ENCODE measurements at regions not wholly inside any gene's neighbourhood (a gene's known extent, or its start where the extent isn't known, plus 50 kb on each side); places are given as distances from the start of the nearest gene placed in this dataset.

- Histone ChIP-seq H3K36me3 (no peaks in the 10 kb centered on the region), H3K4me1 (peaks cover 0 to 42% (median 3%) of the 10 kb centered on the region in 3 donors), H3K27me3 (no peaks in the 10 kb centered on the region), H3K9me3 (no peaks in the 10 kb centered on the region), H3K4me3 (no peak overlapping the region), H3K27ac (peak overlapping the region in 2 of 4 donors; percentile 26 to 35)
- ATAC-seq = no peak
- WGBS, 2 donors (ENCODE audit: low coverage in 1 of 2) = 71% methylated on average over 10 to 11 of the region's 14 CpGs
- no peak for TF ChIP-seq POLR2A (IDR thresholded peaks at IDR 0.05)
- TF ChIP-seq EP300 (IDR thresholded peaks at IDR 0.05) = no peak
- TF ChIP-seq CTCF (IDR thresholded peaks at IDR 0.05) = no peak
- no peak for TF ChIP-seq POLR2AphosphoS5 (IDR thresholded peaks at IDR 0.05)
Observed at GRCh38 chr5:96332535-96333366, 100.3 kb downstream of the PCSK1 start.

GRCh38 chr5:96331681-96332361, 101.2 kb downstream of the PCSK1 start:
- peaks cover 0 to 32% (median 3%) of the 10 kb centered on the region in 3 donors for H3K4me1 ChIP-seq
- WGBS, 2 donors (ENCODE audit: low coverage in 1 of 2) = 79 to 92% methylated on average over 2 of the region's 2 CpGs
- H3K9me3 ChIP-seq = no peaks in the 10 kb centered on the region
- TF ChIP-seq POLR2A (IDR thresholded peaks at IDR 0.05) = no peak
- H3K36me3 ChIP-seq = no peaks in the 10 kb centered on the region
- no peak for ATAC-seq
- H3K27ac ChIP-seq = no peak overlapping the region
- no peaks in the 10 kb centered on the region for H3K27me3 ChIP-seq
- H3K4me3 ChIP-seq = no peak overlapping the region

- peak; percentile 51 for ATAC-seq
Observed at GRCh38 chr5:96331210-96331609, 101.8 kb downstream of the PCSK1 start.

GRCh38 chr5:96330530-96331140, 102.4 kb downstream of the PCSK1 start:
- Histone ChIP-seq H3K27ac (no peak overlapping the region), H3K36me3 (no peaks in the 10 kb centered on the region), H3K27me3 (no peaks in the 10 kb centered on the region), H3K4me3 (no peak overlapping the region), H3K4me1 (peaks cover 0 to 22% (median 0%) of the 10 kb centered on the region in 3 donors), H3K9me3 (no peaks in the 10 kb centered on the region)
- WGBS, 2 donors (ENCODE audit: low coverage in 1 of 2) = 89 to 94% methylated on average over 2 to 4 of the region's 4 CpGs
- TF ChIP-seq POLR2AphosphoS5 (IDR thresholded peaks at IDR 0.05) (no peak), CTCF (IDR thresholded peaks at IDR 0.05) (no peak), EP300 (IDR thresholded peaks at IDR 0.05) (no peak), POLR2A (IDR thresholded peaks at IDR 0.05) (no peak)
- ATAC-seq = no peak

More at GRCh38 chr5:96331210-96331609, 101.8 kb downstream of the PCSK1 start:
- Histone ChIP-seq H3K27ac (no peak overlapping the region), H3K27me3 (no peaks in the 10 kb centered on the region), H3K4me1 (peaks cover 0 to 26% (median 2%) of the 10 kb centered on the region in 3 donors), H3K4me3 (no peak overlapping the region), H3K36me3 (no peaks in the 10 kb centered on the region), H3K9me3 (no peaks in the 10 kb centered on the region)
- no peak for TF ChIP-seq CTCF (IDR thresholded peaks at IDR 0.05)
- TF ChIP-seq EP300 (IDR thresholded peaks at IDR 0.05) = no peak
- TF ChIP-seq POLR2A (IDR thresholded peaks at IDR 0.05) = no peak
- TF ChIP-seq POLR2AphosphoS5 (IDR thresholded peaks at IDR 0.05) = no peak
- 73 to 86% methylated on average over 3 of the region's 3 CpGs for WGBS, 2 donors (ENCODE audit: low coverage in 1 of 2)

GRCh38 chr5:96329886-96330529, 103.0 kb downstream of the PCSK1 start:
- Histone ChIP-seq H3K4me1 (peaks cover 0 to 22% (median 0%) of the 10 kb centered on the region in 3 donors), H3K27ac (no peak overlapping the region), H3K9me3 (no peaks in the 10 kb centered on the region), H3K36me3 (no peaks in the 10 kb centered on the region), H3K27me3 (no peaks in the 10 kb centered on the region), H3K4me3 (no peak overlapping the region)
- WGBS, 2 donors (ENCODE audit: low coverage in 1 of 2) = 91 to 100% methylated on average over 2 of the region's 2 CpGs
- no peak for ATAC-seq
- TF ChIP-seq EP300 (IDR thresholded peaks at IDR 0.05) = no peak
- TF ChIP-seq POLR2A (IDR thresholded peaks at IDR 0.05) = no peak
- TF ChIP-seq CTCF (IDR thresholded peaks at IDR 0.05) = no peak

All from gastroesophageal sphincter (tissue), 4 donors.